Urinary bladder (tissue), 4 donors: ENCODE measurements at regions not wholly inside any gene's neighbourhood (a gene's known extent, or its start where the extent isn't known, plus 50 kb on each side); places are given as distances from the start of the nearest gene placed in this dataset. TPM values are rescaled to one million over a fixed set of nuclear protein-coding genes. Genes with fewer than 3 reads are reported as not detected.

ENCODE experiments used
- DNase-seq: peaks from one replicate; pipeline ENCODE4 v3.0.0-alpha.2; 2015; ENCODE audit errors: extremely low spot score
- H3K27ac ChIP-seq: one replicate; pipeline ENCODE4 v1.5.1; 2013; ENCODE audit warnings: low read depth, mild to moderate bottlenecking, moderate library complexity
- H3K36me3 ChIP-seq: one replicate; pipeline ENCODE4 v1.6.1; 2013; ENCODE audit warnings: mild to moderate bottlenecking, moderate library complexity; ENCODE audit not compliant: insufficient read depth
- H3K4me1 ChIP-seq: one replicate; pipeline ENCODE4 v1.6.1; 2013; ENCODE audit warnings: mild to moderate bottlenecking, moderate library complexity; ENCODE audit not compliant: insufficient read depth
- H3K4me3 ChIP-seq: one replicate; pipeline ENCODE4 v1.5.1; 2013; ENCODE audit warnings: low read depth, low read length
- WGBS: extraction: QIAGEN DNeasy Blood & Tissue Kit; methylation state at CpG from one replicate; pipeline ENCODE4 v1.1.7; 2013; 5-methylcytosine and 5-hydroxymethylcytosine counted together
- small RNA-seq: library from RNA; depleted of rRNA; stranded (forward); fragments of <200 nt; gene quantifications from one replicate; pipeline ENCODE3, GENCODE V24; 2014
- donor health status: healthy with polysubstance abuse.
- donor health status: healthy.

GRCh38 chrX:39995457-39995856 is 102.3 kb downstream of the BCOR start:
- Histone ChIP-seq H3K4me3 (no peak overlapping the region), H3K4me1 (no peaks in the 10 kb centered on the region), H3K27ac (no peak overlapping the region), H3K36me3 (no peaks in the 10 kb centered on the region)
- no peak for DNase-seq
- 92% methylated on average over 9 of the region's 9 CpGs for WGBS

GRCh38 chrX:39996536-39996935 is 101.2 kb downstream of the BCOR start:
- H3K4me1 ChIP-seq, result no peaks in the 10 kb centered on the region
- WGBS, result 92% methylated on average over 8 of the region's 8 CpGs
- DNase-seq, result no peak
- H3K4me3 ChIP-seq, result no peak overlapping the region
- no peak overlapping the region for H3K27ac ChIP-seq
- H3K36me3 ChIP-seq, result no peaks in the 10 kb centered on the region

GRCh38 chrX:39998636-39999406 is 98.9 kb downstream of the BCOR start:
- 95% methylated on average over 6 of the region's 6 CpGs for WGBS
- H3K27ac ChIP-seq, result no peak overlapping the region
- DNase-seq, result no peak
- H3K4me3 ChIP-seq, result no peak overlapping the region
- H3K36me3 ChIP-seq, result no peaks in the 10 kb centered on the region
- peaks cover 3% of the 10 kb centered on the region for H3K4me1 ChIP-seq

Small RNA genes in the stretch of these regions (small RNA-seq; reads per million reads assigned to genes)
- not detected for gene MIR1587
- gene MIR3937, result not detected
- 0.09 reads per million for gene RN7SL732P
- not detected for gene RNU6-591P
